Adipose tissue (tissue), 3 donors: ENCODE measurements at regions not wholly inside any gene's neighbourhood (a gene's known extent, or its start where the extent isn't known, plus 50 kb on each side); places are given as distances from the start of the nearest gene placed in this dataset.
A peak's percentile ranks its signal among the peaks of the same experiment; 100 is the strongest.

Experiments used
- H3K27ac ChIP-seq: one replicate; pipeline ENCODE4 v1.5.1; 2013; ENCODE audit warnings: low read depth, low read length
- WGBS, 3 donors: extraction: QIAGEN DNeasy Blood & Tissue Kit; methylation state at CpG; one replicate each; pipeline ENCODE4 v1.1.7; 2013; 5-methylcytosine and 5-hydroxymethylcytosine counted together
- donor health status: healthy with polysubstance abuse.
- donor health status: Bipolar disorder and iron deficiency.
- donor health status: healthy.

GRCh38 chr6:11353921-11354389 is 121.5 kb upstream of the NEDD9 start:
- no peak overlapping the region for H3K27ac ChIP-seq

GRCh38 chr6:11350294-11350693 is 117.8 kb upstream of the NEDD9 start:
- 61 to 91% (median 62%) methylated on average over 4 of the region's 4 CpGs for WGBS, 3 donors
- H3K27ac ChIP-seq: peak overlapping the region; percentile 44

More at GRCh38 chr6:11353921-11354389, 121.5 kb upstream of the NEDD9 start:
- whole genome bisulfite sequencing, 3 donors: 28 to 44% (median 39%) methylated on average over 6 of the region's 6 CpGs

GRCh38 chr6:11349880-11350279 is 117.4 kb upstream of the NEDD9 start:
- no peak overlapping the region for H3K27ac ChIP-seq

- WGBS, 3 donors: 82 to 94% (median 89%) methylated on average over 1 of the region's 1 CpG
- H3K27ac ChIP-seq: no peak overlapping the region
Observed at GRCh38 chr6:11346516-11346915, 114.0 kb upstream of the NEDD9 start.

GRCh38 chr6:11345536-11345935 is 113.1 kb upstream of the NEDD9 start:
- H3K27ac ChIP-seq: no peak overlapping the region
- 87 to 98% (median 94%) methylated on average over 5 of the region's 5 CpGs for WGBS, 3 donors

- WGBS, 3 donors: 66 to 87% (median 85%) methylated on average over 6 of the region's 6 CpGs
- H3K27ac ChIP-seq: no peak overlapping the region
Observed at GRCh38 chr6:11343963-11344723, 111.7 kb upstream of the NEDD9 start.

GRCh38 chr6:11341867-11342266 is 109.4 kb upstream of the NEDD9 start:
- 48 to 77% (median 62%) methylated on average over 2 of the region's 2 CpGs for WGBS, 3 donors
- H3K27ac ChIP-seq: no peak overlapping the region

- whole genome bisulfite sequencing, 3 donors: 80 to 88% (median 85%) methylated on average over 3 of the region's 3 CpGs
Observed at GRCh38 chr6:11341303-11341702, 108.8 kb upstream of the NEDD9 start.

GRCh38 chr6:11339380-11339779 is 106.9 kb upstream of the NEDD9 start:
- WGBS, 3 donors: 72 to 96% (median 89%) methylated on average over 1 of the region's 1 CpG
- H3K27ac ChIP-seq: no peak overlapping the region

More at GRCh38 chr6:11341303-11341702, 108.8 kb upstream of the NEDD9 start:
- H3K27ac ChIP-seq: no peak overlapping the region

GRCh38 chr6:11337306-11337705 is 104.8 kb upstream of the NEDD9 start:
- H3K27ac ChIP-seq: no peak overlapping the region
- 90 to 96% (median 90%) methylated on average over 5 of the region's 5 CpGs for WGBS, 3 donors

GRCh38 chr6:11335826-11336225 is 103.4 kb upstream of the NEDD9 start:
- whole genome bisulfite sequencing, 3 donors: 88 to 96% (median 94%) methylated on average over 5 of the region's 5 CpGs
- no peak overlapping the region for H3K27ac ChIP-seq

GRCh38 chr6:11333132-11333849 is 100.8 kb upstream of the NEDD9 start:
- no peak overlapping the region for H3K27ac ChIP-seq
- WGBS, 3 donors: 72 to 83% (median 75%) methylated on average over 6 of the region's 6 CpGs

- H3K27ac ChIP-seq: no peak overlapping the region
- WGBS, 3 donors: 90 to 93% (median 91%) methylated on average over 7 of the region's 7 CpGs
Observed at GRCh38 chr6:11332463-11332862, 100.0 kb upstream of the NEDD9 start.

GRCh38 chr6:11331111-11331510 is 98.6 kb upstream of the NEDD9 start:
- 64 to 86% (median 65%) methylated on average over 5 of the region's 5 CpGs for WGBS, 3 donors
- H3K27ac ChIP-seq: no peak overlapping the region

GRCh38 chr6:11330413-11330760 is 97.9 kb upstream of the NEDD9 start:
- 38 to 48% (median 40%) methylated on average over 3 of the region's 3 CpGs for WGBS, 3 donors
- H3K27ac ChIP-seq: no peak overlapping the region

GRCh38 chr6:11329726-11330412 is 97.4 kb upstream of the NEDD9 start:
- WGBS, 3 donors: 69 to 75% (median 71%) methylated on average over 10 of the region's 10 CpGs
- H3K27ac ChIP-seq: no peak overlapping the region

GRCh38 chr6:11328613-11329247 is 96.3 kb upstream of the NEDD9 start:
- H3K27ac ChIP-seq: no peak overlapping the region
- WGBS, 3 donors: 74 to 87% (median 84%) methylated on average over 7 of the region's 7 CpGs

- WGBS, 3 donors: 85 to 94% (median 89%) methylated on average over 3 of the region's 3 CpGs
- H3K27ac ChIP-seq: no peak overlapping the region
Observed at GRCh38 chr6:11327961-11328360, 95.5 kb upstream of the NEDD9 start.

- 96 to 98% (median 97%) methylated on average over 2 of the region's 2 CpGs for WGBS, 3 donors
Observed at GRCh38 chr6:11326116-11326515, 93.6 kb upstream of the NEDD9 start.

More at GRCh38 chr6:11326116-11326515, 93.6 kb upstream of the NEDD9 start:
- H3K27ac ChIP-seq: no peak overlapping the region
